Liver (tissue), 8 donors: ENCODE measurements at regions not wholly inside any gene's neighbourhood (a gene's known extent, or its start where the extent isn't known, plus 50 kb on each side); places are given as distances from the start of the nearest gene placed in this dataset.
"Not testable (repeated sequence)": the region's sequence is repeated elsewhere in the genome, so short reads cannot be mapped to it uniquely, and the experiment has no call there.

Experiments
- DNase-seq: peaks from one replicate; pipeline ENCODE4 v3.0.0-alpha.2; 2017; ENCODE audit warnings: low spot score
- H3K27ac ChIP-seq, 2 donors: one replicate each; pipeline ENCODE4 v1.7.0; 2013; ENCODE audit warnings: inconsistent platforms in 2 of 2, low read length in 2 of 2, control low read depth in 1 of 2, low read depth in 1 of 2, mild to moderate bottlenecking in 1 of 2
- H3K27me3 ChIP-seq, 4 donors: one replicate each; pipeline versions ENCODE4 v1.6.1 to v1.7.0; 2013; ENCODE audit warnings: low read length in 3 of 4, inconsistent platforms in 1 of 4, mild to moderate bottlenecking in 1 of 4, moderate library complexity in 1 of 4; ENCODE audit not compliant: control insufficient read depth in 4 of 4, insufficient read depth in 4 of 4
- H3K36me3 ChIP-seq, 4 donors: one replicate each; pipeline versions ENCODE4 v1.6.1 to v1.7.0; 2013; ENCODE audit warnings: low read length in 3 of 4, mild to moderate bottlenecking in 3 of 4, low read depth in 1 of 4, moderate library complexity in 1 of 4; ENCODE audit not compliant: control insufficient read depth in 4 of 4, insufficient read depth in 3 of 4
- H3K4me1 ChIP-seq, 4 donors: one replicate each; pipeline versions ENCODE4 v1.6.1 to v1.7.0; 2013; ENCODE audit warnings: low read length in 3 of 4, mild to moderate bottlenecking in 3 of 4, moderate library complexity in 1 of 4; ENCODE audit not compliant: control insufficient read depth in 4 of 4, insufficient read depth in 4 of 4
- H3K4me3 ChIP-seq, 3 donors: one replicate each; pipeline versions ENCODE4 v1.6.1 to v1.7.0; 2013; ENCODE audit warnings: low read length in 3 of 3, control low read depth in 1 of 3, low read depth in 1 of 3, mild to moderate bottlenecking in 1 of 3
- H3K9ac ChIP-seq, 2 donors: one replicate each; pipeline ENCODE4 v1.7.0; 2013; ENCODE audit warnings: low read length in 2 of 2, mild to moderate bottlenecking in 2 of 2, moderate library complexity in 2 of 2, control low read depth in 1 of 2, low read depth in 1 of 2
- H3K9me3 ChIP-seq, 4 donors: one replicate each; pipeline versions ENCODE4 v1.6.1 to v1.7.0; 2013; ENCODE audit warnings: low read length in 3 of 4; ENCODE audit not compliant: control insufficient read depth in 4 of 4
- EGR1 ChIP-seq, 2 donors: IDR thresholded peaks; 2 replicates each; pipeline ENCODE4 v1.6.1; 2016 to 2018; ENCODE audit warnings: antibody characterized with exemption in 2 of 2, low read depth in 2 of 2
- FOXA1 ChIP-seq: IDR thresholded peaks from 2 replicates; pipeline ENCODE4 v1.6.1; 2016; ENCODE audit warnings: antibody characterized with exemption
- FOXA2 ChIP-seq: IDR thresholded peaks from 2 replicates; pipeline ENCODE4 v1.6.1; 2016; ENCODE audit warnings: antibody characterized with exemption
- GABPA ChIP-seq, 2 donors: IDR thresholded peaks in 1 of 2; conservative IDR thresholded peaks in 1 of 2; 2 replicates each; pipeline ENCODE4 v1.6.1; 2016; ENCODE audit warnings: antibody characterized with exemption in 2 of 2, mild to moderate bottlenecking in 1 of 2, moderate library complexity in 1 of 2
- HNF4A ChIP-seq, 2 donors: conservative IDR thresholded peaks; 2 replicates each; pipeline ENCODE4 v1.6.1; 2016; ENCODE audit warnings: antibody characterized with exemption in 2 of 2, mild to moderate bottlenecking in 2 of 2
- HNF4G ChIP-seq: IDR thresholded peaks from 2 replicates; pipeline ENCODE4 v1.6.1; 2016; ENCODE audit warnings: antibody characterized with exemption
- JUND ChIP-seq, 2 donors: IDR thresholded peaks; 2 replicates each; pipeline ENCODE4 v1.6.1; 2016; ENCODE audit warnings: antibody characterized with exemption in 2 of 2
- RAD21 ChIP-seq, 2 donors: IDR thresholded peaks; 2 replicates each; pipeline ENCODE4 v1.6.1; 2016; ENCODE audit warnings: antibody characterized with exemption in 2 of 2, mild to moderate bottlenecking in 2 of 2
- REST ChIP-seq: IDR thresholded peaks from 2 replicates; pipeline ENCODE4 v1.6.1; 2016; ENCODE audit warnings: antibody characterized with exemption, mild to moderate bottlenecking
- RXRA ChIP-seq, 2 donors: IDR thresholded peaks; 2 replicates each; pipeline ENCODE4 v1.6.1; 2017 to 2018; ENCODE audit warnings: antibody characterized with exemption in 2 of 2, mild to moderate bottlenecking in 1 of 2
- SP1 ChIP-seq: IDR thresholded peaks from 2 replicates; pipeline ENCODE4 v1.6.1; 2018; ENCODE audit warnings: antibody characterized with exemption, mild to moderate bottlenecking
- TAF1 ChIP-seq: conservative IDR thresholded peaks from 2 replicates; pipeline ENCODE4 v1.6.1; 2016; ENCODE audit warnings: antibody characterized with exemption, mild to moderate bottlenecking
- YY1 ChIP-seq: IDR thresholded peaks from 2 replicates; pipeline ENCODE4 v1.6.1; 2016; ENCODE audit warnings: antibody characterized with exemption, mild to moderate bottlenecking
- WGBS: extraction: QIAGEN DNeasy Blood & Tissue Kit; methylation state at CpG from one replicate; pipeline ENCODE4 v1.1.7; 2013; 5-methylcytosine and 5-hydroxymethylcytosine counted together
- TF ChIP-seq, protein P1 (sequence below): IDR thresholded peaks from 2 replicates; pipeline ENCODE4 v1.6.1; 2016; ENCODE audit warnings: antibody characterized with exemption
- TF ChIP-seq, protein P2 (sequence below): fragments of 150-350 bp; IDR thresholded peaks from 2 replicates; pipeline ENCODE4 v1.5.1; 2017; ENCODE audit warnings: improper control_type of control experiment, low read depth, low read length; ENCODE audit not compliant: missing input control
- TF ChIP-seq, protein P3 (sequence below): IDR thresholded peaks from 2 replicates; pipeline ENCODE4 v1.6.1; 2016; ENCODE audit warnings: antibody characterized with exemption
- TF ChIP-seq, protein P4 (sequence below): IDR thresholded peaks from 2 replicates; pipeline ENCODE4 v1.6.1; 2016; ENCODE audit warnings: antibody characterized with exemption
- donor health status: healthy.
- donor health status: healthy.
- donor health status: healthy.
- donor health status: healthy.
- donor health status: healthy.

GRCh38 chr2:66634784-66635183, 199.9 kb downstream of the MEIS1 start:
- Histone ChIP-seq H3K4me3 (no peak overlapping the region), H3K4me1 (no peaks in the 10 kb centered on the region), H3K36me3 (no peaks in the 10 kb centered on the region), H3K9ac (no peak overlapping the region), H3K27ac (no peak overlapping the region), H3K27me3 (no peaks in the 10 kb centered on the region), H3K9me3 (no peaks in the 10 kb centered on the region)
- TF ChIP-seq TAF1, result no peak
- TF ChIP-seq GABPA (IDR thresholded peaks at IDR 0.05 in 1 of 2, conservative IDR thresholded peaks at IDR 0.05 in 1 of 2), result no peak
- TF ChIP-seq, protein P1, sequence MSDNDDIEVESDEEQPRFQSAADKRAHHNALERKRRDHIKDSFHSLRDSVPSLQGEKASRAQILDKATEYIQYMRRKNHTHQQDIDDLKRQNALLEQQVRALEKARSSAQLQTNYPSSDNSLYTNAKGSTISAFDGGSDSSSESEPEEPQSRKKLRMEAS, result no peak
- TF ChIP-seq FOXA1, result no peak
- TF ChIP-seq HNF4G, result no peak
- no peak for TF ChIP-seq RXRA (IDR thresholded peaks at IDR 0.05)
- no peak for TF ChIP-seq EGR1 (IDR thresholded peaks at IDR 0.05; ENCODE audit: low read depth in 2 of 2)
- TF ChIP-seq FOXA2, result no peak
- TF ChIP-seq, protein P2, sequence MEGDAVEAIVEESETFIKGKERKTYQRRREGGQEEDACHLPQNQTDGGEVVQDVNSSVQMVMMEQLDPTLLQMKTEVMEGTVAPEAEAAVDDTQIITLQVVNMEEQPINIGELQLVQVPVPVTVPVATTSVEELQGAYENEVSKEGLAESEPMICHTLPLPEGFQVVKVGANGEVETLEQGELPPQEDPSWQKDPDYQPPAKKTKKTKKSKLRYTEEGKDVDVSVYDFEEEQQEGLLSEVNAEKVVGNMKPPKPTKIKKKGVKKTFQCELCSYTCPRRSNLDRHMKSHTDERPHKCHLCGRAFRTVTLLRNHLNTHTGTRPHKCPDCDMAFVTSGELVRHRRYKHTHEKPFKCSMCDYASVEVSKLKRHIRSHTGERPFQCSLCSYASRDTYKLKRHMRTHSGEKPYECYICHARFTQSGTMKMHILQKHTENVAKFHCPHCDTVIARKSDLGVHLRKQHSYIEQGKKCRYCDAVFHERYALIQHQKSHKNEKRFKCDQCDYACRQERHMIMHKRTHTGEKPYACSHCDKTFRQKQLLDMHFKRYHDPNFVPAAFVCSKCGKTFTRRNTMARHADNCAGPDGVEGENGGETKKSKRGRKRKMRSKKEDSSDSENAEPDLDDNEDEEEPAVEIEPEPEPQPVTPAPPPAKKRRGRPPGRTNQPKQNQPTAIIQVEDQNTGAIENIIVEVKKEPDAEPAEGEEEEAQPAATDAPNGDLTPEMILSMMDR, result no peak
- TF ChIP-seq, protein P3, sequence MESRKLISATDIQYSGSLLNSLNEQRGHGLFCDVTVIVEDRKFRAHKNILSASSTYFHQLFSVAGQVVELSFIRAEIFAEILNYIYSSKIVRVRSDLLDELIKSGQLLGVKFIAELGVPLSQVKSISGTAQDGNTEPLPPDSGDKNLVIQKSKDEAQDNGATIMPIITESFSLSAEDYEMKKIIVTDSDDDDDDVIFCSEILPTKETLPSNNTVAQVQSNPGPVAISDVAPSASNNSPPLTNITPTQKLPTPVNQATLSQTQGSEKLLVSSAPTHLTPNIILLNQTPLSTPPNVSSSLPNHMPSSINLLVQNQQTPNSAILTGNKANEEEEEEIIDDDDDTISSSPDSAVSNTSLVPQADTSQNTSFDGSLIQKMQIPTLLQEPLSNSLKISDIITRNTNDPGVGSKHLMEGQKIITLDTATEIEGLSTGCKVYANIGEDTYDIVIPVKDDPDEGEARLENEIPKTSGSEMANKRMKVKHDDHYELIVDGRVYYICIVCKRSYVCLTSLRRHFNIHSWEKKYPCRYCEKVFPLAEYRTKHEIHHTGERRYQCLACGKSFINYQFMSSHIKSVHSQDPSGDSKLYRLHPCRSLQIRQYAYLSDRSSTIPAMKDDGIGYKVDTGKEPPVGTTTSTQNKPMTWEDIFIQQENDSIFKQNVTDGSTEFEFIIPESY, result no peak
- TF ChIP-seq JUND (IDR thresholded peaks at IDR 0.05), result no peak
- no peak for TF ChIP-seq REST
- DNase-seq, result no peak

- no peak for TF ChIP-seq SP1
- TF ChIP-seq, protein P4, sequence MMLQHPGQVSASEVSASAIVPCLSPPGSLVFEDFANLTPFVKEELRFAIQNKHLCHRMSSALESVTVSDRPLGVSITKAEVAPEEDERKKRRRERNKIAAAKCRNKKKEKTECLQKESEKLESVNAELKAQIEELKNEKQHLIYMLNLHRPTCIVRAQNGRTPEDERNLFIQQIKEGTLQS, result no peak
- TF ChIP-seq HNF4A (conservative IDR thresholded peaks at IDR 0.05), result no peak
- TF ChIP-seq FOXA2, result no peak
- TF ChIP-seq, protein P1, result no peak
- TF ChIP-seq YY1, result no peak
- TF ChIP-seq RAD21 (IDR thresholded peaks at IDR 0.05), result no peak
- TF ChIP-seq, protein P2, result no peak
- TF ChIP-seq GABPA (IDR thresholded peaks at IDR 0.05 in 1 of 2, conservative IDR thresholded peaks at IDR 0.05 in 1 of 2), result no peak
- TF ChIP-seq HNF4G, result no peak
- TF ChIP-seq TAF1, result no peak
- H3K27me3 ChIP-seq, result peaks cover 0 to 2% (median 0%) of the 10 kb centered on the region in 4 donors
- 85% methylated on average over 6 of the region's 6 CpGs for WGBS
- H3K36me3 ChIP-seq, result no peaks in the 10 kb centered on the region
- H3K4me1 ChIP-seq, result no peaks in the 10 kb centered on the region
- H3K27ac ChIP-seq, result no peak overlapping the region
- H3K4me3 ChIP-seq, result no peak overlapping the region
- no peak for DNase-seq
- H3K9ac ChIP-seq, result no peak overlapping the region
- H3K9me3 ChIP-seq, result no peaks in the 10 kb centered on the region
These were observed 206.8 kb downstream of the MEIS1 start for GRCh38 chr2:66641685-66642084.

DNA sequence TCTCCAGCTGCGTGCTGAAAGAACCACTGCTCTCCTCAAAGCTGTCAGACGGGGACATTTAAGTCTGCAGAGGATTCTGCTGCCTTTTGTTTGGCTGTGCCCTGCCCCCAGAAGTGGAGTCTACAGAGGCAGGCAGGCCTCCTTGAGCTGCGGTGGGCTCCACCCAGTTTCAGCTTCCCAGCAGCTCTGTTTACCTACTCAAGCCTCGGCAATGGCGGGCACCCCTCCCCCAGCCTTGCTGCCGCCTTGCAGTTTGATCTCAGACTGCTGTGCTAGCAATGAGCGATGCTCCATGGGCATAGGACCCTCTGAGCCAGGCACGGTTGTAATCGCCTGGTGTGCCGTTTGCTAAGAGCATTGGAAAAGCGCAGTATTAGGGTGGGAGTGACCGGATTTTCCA, 213.2 kb downstream of the MEIS1 start:
- H3K4me3 ChIP-seq, H3K36me3 ChIP-seq, H3K27ac ChIP-seq, H3K9ac ChIP-seq, H3K27me3 ChIP-seq, H3K9me3 ChIP-seq, H3K4me1 ChIP-seq, DNase-seq: not testable (repeated sequence)
- 60% methylated on average over 12 of the region's 12 CpGs for WGBS
